ENCODE measurements at regions not wholly inside any gene's neighbourhood (a gene's known extent, or its start where the extent isn't known, plus 50 kb on each side); places are given as distances from the start of the nearest gene placed in this dataset.

- Histone ChIP-seq H3K23ac (ENCODE audit: insufficient read length) (no peak overlapping the region), H2BK20ac (ENCODE audit: low read length) (no peak overlapping the region), H2BK12ac (ENCODE audit: low read depth, low read length) (no peak overlapping the region), H3K9me3 (ENCODE audit: insufficient read depth in 2 of 2, low read depth in 1 of 2, low read length in 1 of 2) (peaks cover 0 to 4% of the 10 kb centered on the region in 2 experiments; a peak in 2 of 4 replicates), H3K4ac (replicated peaks; ENCODE audit: insufficient read length, low read depth, low read length) (no peak overlapping the region), H4K91ac (replicated peaks; ENCODE audit: insufficient read length, low read length) (no peak overlapping the region), H2AFZ (ENCODE audit: low read length) (no peak overlapping the region), H3K79me2 (ENCODE audit: control insufficient read depth in 1 of 2, insufficient read depth in 2 of 2, low read length in 2 of 2) (no peaks in the 10 kb centered on the region), H4K5ac (ENCODE audit: insufficient read length, low read depth, low read length) (no peak overlapping the region), H3K4me2 (ENCODE audit: insufficient read depth in 1 of 2, low read depth in 2 of 2, low read length in 2 of 2) (no peak overlapping the region), H3K4me1 (replicated peaks in 1 of 4; ENCODE audit: control insufficient read depth in 3 of 4, insufficient read depth in 4 of 4, low read length in 3 of 4) (no peaks in the 10 kb centered on the region), H2AK5ac (ENCODE audit: low read depth, low read length) (no peak overlapping the region), H2BK120ac (replicated peaks; ENCODE audit: low read depth, low read length) (no peak overlapping the region), H3K14ac (ENCODE audit: insufficient read length) (no peak overlapping the region), H3K4me3 (ENCODE audit: extremely low read depth in 1 of 4, insufficient read depth in 2 of 4, low read depth in 3 of 4, low read length in 4 of 4) (no peak overlapping the region), H4K20me1 (replicated peaks in 1 of 2; ENCODE audit: control insufficient read depth in 1 of 2, insufficient read depth in 2 of 2, low read length in 2 of 2) (no peaks in the 10 kb centered on the region), H3K27ac (ENCODE audit: low read depth, low read length) (no peak overlapping the region), H3K9ac (replicated peaks in 1 of 4; ENCODE audit: extremely low read depth in 1 of 4, low read depth in 3 of 4, low read length in 3 of 4) (no peak overlapping the region), H2BK5ac (ENCODE audit: low read depth, low read length) (no peak overlapping the region), H3K79me1 (ENCODE audit: low read depth, low read length) (no peaks in the 10 kb centered on the region), H3K36me3 (ENCODE audit: control insufficient read depth in 2 of 4, insufficient read depth in 4 of 4, low read length in 3 of 4) (no peaks in the 10 kb centered on the region), H2BK15ac (ENCODE audit: low read length) (no peak overlapping the region), H3K27me3 (replicated peaks in 1 of 4; ENCODE audit: control insufficient read depth in 3 of 4, extremely low read depth in 1 of 4, insufficient read depth in 3 of 4, low read length in 3 of 4) (no peaks in the 10 kb centered on the region), H3K23me2 (ENCODE audit: low read depth, low read length) (no peaks in the 10 kb centered on the region), H4K8ac (ENCODE audit: extremely low read depth, insufficient read depth, low read length) (no peak overlapping the region), H3K18ac (ENCODE audit: extremely low read depth, low read length) (no peak overlapping the region), H3K56ac (replicated peaks; ENCODE audit: insufficient read length, low read depth, low read length) (no peak overlapping the region)
- WGBS, 2 experiments (ENCODE audit: extremely low coverage in 1 of 2, insufficient coverage in 1 of 2, insufficient read length in 1 of 2, insufficient replicate concordance in 2 of 2, low coverage in 1 of 2, low lambda C conversion rate in 2 of 2, missing lambda C conversion rate in 1 of 2) = 86% methylated on average over 3 of the region's 3 CpGs; no CpG with 5 or more reads in 1 of the 2 experiments
- FAIRE-seq (no peak), DNase-seq (ENCODE audit: low read depth in 1 of 2, low spot score in 2 of 2) (no peak)
- ChIA-PET CTCF (ENCODE audit: partially characterized antibody) (interaction anchor here (0.5 kb wide), 1 partner anchor 741 kb away, joined by 3 read pairs; no protein-coding TSS in a partner anchor), POLR2A (ENCODE audit: partially characterized antibody) (no interaction called here)
- TF ChIP-seq HDAC6 (IDR thresholded peaks at IDR 0.05; ENCODE audit: low read depth, low read length) (no peak), NANOG (IDR thresholded peaks at IDR 0.05; ENCODE audit: insufficient read depth, low read depth, low read length, poor library complexity, severe bottlenecking) (no peak), GTF2F1 (IDR thresholded peaks at IDR 0.05; ENCODE audit: borderline replicate concordance, low read depth, low read length) (no peak), EZH2 (IDR thresholded peaks at IDR 0.05; ENCODE audit: low read depth, low read length, severe bottlenecking) (no peak)
Observed at GRCh38 chr1:211192227-211192626, 58.3 kb upstream of the KCNH1 start.

Data from H1 (cell line).